ENCODE measurements at regions not wholly inside any gene's neighbourhood (a gene's known extent, or its start where the extent isn't known, plus 50 kb on each side); places are given as distances from the start of the nearest gene placed in this dataset.
"Not testable (repeated sequence)": the region's sequence is repeated elsewhere in the genome, so short reads cannot be mapped to it uniquely, and the experiment has no call there.

DNA sequence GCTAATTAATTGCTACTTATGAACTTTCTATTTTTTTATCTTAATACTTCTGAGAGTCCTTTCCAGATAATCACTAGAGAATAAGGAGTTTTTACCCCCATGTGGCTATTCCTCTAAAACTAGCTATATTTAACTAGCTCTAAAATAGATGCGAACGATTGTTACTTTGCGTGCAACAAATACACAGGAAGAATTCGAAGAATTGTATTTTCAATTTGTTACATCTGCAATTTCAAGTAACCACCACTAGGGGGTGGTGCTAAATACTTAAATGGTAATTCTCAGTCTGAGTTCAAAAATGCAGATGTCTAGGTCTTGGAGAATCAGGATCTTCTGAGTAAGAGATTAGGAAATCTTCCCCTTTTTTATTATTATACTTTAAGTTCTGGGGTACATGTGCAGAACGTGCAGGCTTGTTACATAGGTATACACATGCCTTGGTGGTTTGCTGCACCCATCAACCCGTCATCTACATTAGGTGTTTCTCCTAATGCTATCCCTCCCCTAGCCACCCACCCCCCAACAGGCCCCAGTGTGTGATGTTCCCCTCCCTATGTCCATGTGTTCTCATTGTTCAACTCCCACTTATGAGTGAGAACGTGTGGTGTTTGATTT is 80.9 kb upstream of the KIF2A start:
- Histone ChIP-seq H3K4me2 (ENCODE audit: low read depth, low read length) (peak overlapping the region; percentile 78; the same call in 1 of the 2 replicates), H2AFZ (ENCODE audit: low read length) (0 out of 2 replicates have a peak overlapping the region, but pooled peaks have one; percentile 45)

DNA sequence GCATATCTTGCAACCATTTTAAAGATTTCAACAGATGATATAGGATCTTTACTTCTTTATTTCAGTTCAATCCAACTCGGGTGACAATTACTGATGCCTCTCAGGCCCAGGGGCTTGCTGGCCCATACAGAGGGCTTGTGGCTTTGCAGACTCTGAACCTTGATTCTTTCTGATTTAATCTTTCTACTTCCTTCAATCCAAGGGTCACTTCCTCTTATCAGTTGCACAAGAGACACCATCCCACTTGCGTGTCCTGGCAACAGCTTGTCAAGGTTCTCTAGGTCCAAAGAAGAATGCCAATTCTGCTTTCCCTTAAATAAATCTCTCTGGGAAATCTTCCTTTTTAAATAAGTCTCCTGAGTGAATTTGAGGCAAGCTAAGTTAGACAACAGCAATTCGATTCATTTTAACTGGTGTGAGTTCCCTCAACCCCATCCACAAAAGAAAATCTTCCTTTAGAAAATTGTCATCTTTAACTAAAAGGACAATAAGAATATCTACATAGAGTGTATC is 75.1 kb upstream of the KIF2A start:
- H3F3A ChIP-seq (ENCODE audit: insufficient read depth, low read length); H3K4me2 ChIP-seq (ENCODE audit: low read depth, low read length); H3K4me1 ChIP-seq (ENCODE audit: low read length); H3K79me2 ChIP-seq (ENCODE audit: low read length); H3K9ac ChIP-seq (ENCODE audit: low read length); H3K9me2 ChIP-seq (replicated peaks; ENCODE audit: insufficient read depth, low read length); H3K4me3 ChIP-seq (ENCODE audit: low read length); DNase-seq; H3K27ac ChIP-seq (ENCODE audit: low read length); H4K20me1 ChIP-seq (ENCODE audit: insufficient read depth, low read length); H3K27me3 ChIP-seq (replicated peaks; ENCODE audit: insufficient read depth, low read length); H2AFZ ChIP-seq (ENCODE audit: low read length); H3K9me3 ChIP-seq (replicated peaks; ENCODE audit: insufficient read depth, low read length); H3K36me3 ChIP-seq (replicated peaks; ENCODE audit: insufficient read depth, low read length): not testable (repeated sequence)

More for the DNA sequence above, 80.9 kb upstream of the KIF2A start:
- DNase-seq; H3K27ac ChIP-seq (ENCODE audit: low read length); H3K79me2 ChIP-seq (ENCODE audit: low read length); H3K9me3 ChIP-seq (replicated peaks; ENCODE audit: insufficient read depth, low read length); H3F3A ChIP-seq (ENCODE audit: insufficient read depth, low read length); H3K27me3 ChIP-seq (replicated peaks; ENCODE audit: insufficient read depth, low read length); H3K36me3 ChIP-seq (replicated peaks; ENCODE audit: insufficient read depth, low read length); H4K20me1 ChIP-seq (ENCODE audit: insufficient read depth, low read length); H3K4me1 ChIP-seq (ENCODE audit: low read length); H3K9ac ChIP-seq (ENCODE audit: low read length); H3K9me2 ChIP-seq (replicated peaks; ENCODE audit: insufficient read depth, low read length): not testable (repeated sequence)
- peak overlapping the region; percentile 37; the same call in 1 of the 2 replicates for H3K4me3 ChIP-seq (ENCODE audit: low read length)
- TF ChIP-seq CTCF (IDR thresholded peaks at IDR 0.05; ENCODE audit: low read length), result peak; percentile 24

DNA sequence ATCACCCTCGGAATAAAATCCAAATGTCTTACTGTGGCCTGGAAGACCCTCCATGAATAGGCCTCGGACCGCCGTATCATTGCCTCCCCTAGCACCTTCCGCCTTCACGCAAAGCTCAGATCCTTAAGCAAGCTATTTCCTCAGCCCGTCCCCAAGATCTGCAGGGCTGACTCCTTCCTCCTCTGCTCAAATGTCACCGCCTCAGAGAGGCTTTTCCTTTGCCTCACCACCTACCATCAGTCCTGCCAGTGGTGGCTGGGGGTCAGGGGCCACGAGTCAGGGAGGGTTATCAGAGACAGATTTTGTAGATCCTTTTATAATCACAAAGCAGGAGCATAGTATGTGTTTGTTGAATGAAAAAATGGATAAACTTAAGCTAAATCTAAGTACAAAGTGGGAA is 74.4 kb upstream of the KIF2A start:
- H3K27me3 ChIP-seq (replicated peaks; ENCODE audit: insufficient read depth, low read length), result no peaks in the 10 kb centered on the region
- no peaks in the 10 kb centered on the region for H4K20me1 ChIP-seq (ENCODE audit: insufficient read depth, low read length)
- no peaks in the 10 kb centered on the region for H3K9me3 ChIP-seq (replicated peaks; ENCODE audit: insufficient read depth, low read length)
- no peaks in the 10 kb centered on the region for H3K36me3 ChIP-seq (replicated peaks; ENCODE audit: insufficient read depth, low read length)
- H3K9ac ChIP-seq (ENCODE audit: low read length), result no peak overlapping the region
- no peak overlapping the region for H3K4me3 ChIP-seq (ENCODE audit: low read length)
- no peak overlapping the region for H2AFZ ChIP-seq (ENCODE audit: low read length)
- H3K4me1 ChIP-seq (ENCODE audit: low read length), result no peaks in the 10 kb centered on the region
- no peak overlapping the region for H3K27ac ChIP-seq (ENCODE audit: low read length)
- no peak overlapping the region for H3K4me2 ChIP-seq (ENCODE audit: low read depth, low read length)
- H3F3A ChIP-seq (ENCODE audit: insufficient read depth, low read length), result no peaks in the 10 kb centered on the region
- no peaks in the 10 kb centered on the region for H3K79me2 ChIP-seq (ENCODE audit: low read length)
- no peaks in the 10 kb centered on the region for H3K9me2 ChIP-seq (replicated peaks; ENCODE audit: insufficient read depth, low read length)
- TF ChIP-seq EZH2phosphoT487 (IDR thresholded peaks at IDR 0.05; ENCODE audit: low read length), result no peak
- no peak for TF ChIP-seq CTCF (IDR thresholded peaks at IDR 0.05; ENCODE audit: low read length)
- TF ChIP-seq EZH2 (optimal IDR thresholded peaks at IDR 0.05; ENCODE audit: low read depth, low read length), result no peak
- DNase-seq, result no peak

GRCh38 chr5:62232218-62232617 is 73.8 kb upstream of the KIF2A start:
- not testable (repeated sequence) for H3K36me3 ChIP-seq (replicated peaks; ENCODE audit: insufficient read depth, low read length); H3K4me1 ChIP-seq (ENCODE audit: low read length); H3K9me2 ChIP-seq (replicated peaks; ENCODE audit: insufficient read depth, low read length); H3K79me2 ChIP-seq (ENCODE audit: low read length); H3K4me3 ChIP-seq (ENCODE audit: low read length); H3K27me3 ChIP-seq (replicated peaks; ENCODE audit: insufficient read depth, low read length); H3F3A ChIP-seq (ENCODE audit: insufficient read depth, low read length); H2AFZ ChIP-seq (ENCODE audit: low read length); H3K9ac ChIP-seq (ENCODE audit: low read length); H4K20me1 ChIP-seq (ENCODE audit: insufficient read depth, low read length); H3K4me2 ChIP-seq (ENCODE audit: low read depth, low read length); H3K27ac ChIP-seq (ENCODE audit: low read length); DNase-seq; H3K9me3 ChIP-seq (replicated peaks; ENCODE audit: insufficient read depth, low read length)

DNA sequence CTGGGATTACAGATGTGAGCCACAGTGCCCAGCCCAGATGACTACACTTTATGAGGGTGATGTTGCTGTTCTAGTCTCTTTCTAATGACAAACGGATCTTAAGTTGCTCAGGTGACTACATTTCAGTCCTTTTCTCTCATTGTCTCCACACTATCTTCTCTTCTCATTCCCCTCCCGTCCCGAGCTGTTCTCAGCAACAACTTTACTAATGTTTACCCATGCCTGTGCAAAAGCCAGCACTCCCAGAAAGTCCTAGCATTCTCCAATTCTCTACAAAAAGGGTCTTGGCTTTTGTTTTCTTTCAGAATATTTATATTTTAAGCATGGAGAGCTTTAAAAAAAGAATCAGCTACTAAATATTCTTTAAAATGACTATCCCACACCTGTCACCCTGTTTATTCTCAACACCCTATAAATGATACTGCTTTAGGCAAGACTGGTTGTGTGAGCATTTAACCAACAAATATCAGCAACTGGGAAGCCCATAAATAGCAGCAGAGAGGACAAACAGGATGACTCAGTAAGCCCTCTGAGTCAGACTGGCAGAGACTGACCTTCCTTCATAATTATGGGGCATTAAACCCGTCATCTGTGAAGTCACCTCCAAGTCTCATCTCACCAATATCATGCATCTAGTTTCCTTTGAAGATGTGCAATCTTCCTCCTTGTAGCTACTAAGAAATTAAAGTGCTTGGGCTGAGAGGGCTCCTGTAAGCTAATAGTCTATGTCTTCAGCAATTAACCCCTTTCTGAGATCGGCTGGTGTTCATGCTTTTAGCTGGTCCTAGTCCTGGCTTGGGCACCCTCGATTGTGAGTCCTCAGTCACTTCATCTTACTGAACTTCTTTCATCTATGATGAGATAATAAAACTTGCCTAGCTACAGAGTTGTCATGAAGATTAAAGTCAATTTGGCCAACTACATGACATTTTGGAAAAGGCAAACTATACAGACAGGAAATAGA is 72.6 kb upstream of the KIF2A start:
- H3K36me3 ChIP-seq (replicated peaks; ENCODE audit: insufficient read depth, low read length); H3K9me2 ChIP-seq (replicated peaks; ENCODE audit: insufficient read depth, low read length); DNase-seq; H2AFZ ChIP-seq (ENCODE audit: low read length); H3K4me1 ChIP-seq (ENCODE audit: low read length); H3K9ac ChIP-seq (ENCODE audit: low read length); H3K79me2 ChIP-seq (ENCODE audit: low read length); H3K4me3 ChIP-seq (ENCODE audit: low read length); H3K27ac ChIP-seq (ENCODE audit: low read length); H3K9me3 ChIP-seq (replicated peaks; ENCODE audit: insufficient read depth, low read length); H3F3A ChIP-seq (ENCODE audit: insufficient read depth, low read length); H4K20me1 ChIP-seq (ENCODE audit: insufficient read depth, low read length); H3K4me2 ChIP-seq (ENCODE audit: low read depth, low read length); H3K27me3 ChIP-seq (replicated peaks; ENCODE audit: insufficient read depth, low read length): not testable (repeated sequence)

- H3K9me2 ChIP-seq (replicated peaks; ENCODE audit: insufficient read depth, low read length); H3K36me3 ChIP-seq (replicated peaks; ENCODE audit: insufficient read depth, low read length); H3K9me3 ChIP-seq (replicated peaks; ENCODE audit: insufficient read depth, low read length); H3K4me2 ChIP-seq (ENCODE audit: low read depth, low read length); H3F3A ChIP-seq (ENCODE audit: insufficient read depth, low read length); H2AFZ ChIP-seq (ENCODE audit: low read length); H3K27me3 ChIP-seq (replicated peaks; ENCODE audit: insufficient read depth, low read length); H4K20me1 ChIP-seq (ENCODE audit: insufficient read depth, low read length); H3K4me1 ChIP-seq (ENCODE audit: low read length); H3K9ac ChIP-seq (ENCODE audit: low read length); H3K4me3 ChIP-seq (ENCODE audit: low read length); DNase-seq; H3K79me2 ChIP-seq (ENCODE audit: low read length): not testable (repeated sequence)
- H3K27ac ChIP-seq (ENCODE audit: low read length), result peak overlapping the region; percentile 19; the same call in 1 of the 2 replicates
Observed at GRCh38 chr5:62236593-62236992, 69.4 kb upstream of the KIF2A start.
